ENCODE measurements at regions not wholly inside any gene's neighbourhood (a gene's known extent, or its start where the extent isn't known, plus 50 kb on each side); places are given as distances from the start of the nearest gene placed in this dataset.

DNA sequence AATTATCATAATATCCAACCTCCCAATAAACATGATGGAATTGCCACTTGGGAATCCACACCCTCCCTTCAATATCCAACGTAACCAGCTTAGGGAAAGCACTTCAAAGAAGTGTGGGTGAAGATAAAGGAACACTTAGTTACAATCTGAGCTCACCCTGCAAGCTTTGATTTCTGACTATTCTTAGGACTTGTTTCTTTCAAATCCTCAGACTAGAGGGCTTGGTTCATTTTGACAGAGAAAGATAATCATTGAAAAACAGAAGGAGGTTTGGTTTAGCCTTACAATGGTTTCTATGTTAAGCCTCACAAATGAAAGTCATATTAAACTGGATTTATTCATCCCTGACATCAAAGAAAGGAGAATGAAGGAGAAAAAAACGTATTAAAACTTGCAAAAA, 57.9 kb upstream of the SYT13 start:
- no peak for DNase-seq (ENCODE audit: insufficient read length, low spot score)
- FAIRE-seq = no peak
- TF ChIP-seq SPI1 (IDR thresholded peaks at IDR 0.05; ENCODE audit: low read depth, low read length) = no peak
- no peak for TF ChIP-seq POLR2AphosphoS5 (IDR thresholded peaks at IDR 0.05; ENCODE audit: low read depth, low read length)
- no peak for TF ChIP-seq PAX5 (IDR thresholded peaks at IDR 0.05; ENCODE audit: insufficient read depth, low read length, severe bottlenecking)
- TF ChIP-seq POU2F2 (IDR thresholded peaks at IDR 0.05; ENCODE audit: low read depth, low read length) = no peak
- TF ChIP-seq TAF1 (IDR thresholded peaks at IDR 0.05; ENCODE audit: low read depth, low read length) = no peak
- no peak for TF ChIP-seq POLR2A (IDR thresholded peaks at IDR 0.05; ENCODE audit: low read depth, low read length)

DNA sequence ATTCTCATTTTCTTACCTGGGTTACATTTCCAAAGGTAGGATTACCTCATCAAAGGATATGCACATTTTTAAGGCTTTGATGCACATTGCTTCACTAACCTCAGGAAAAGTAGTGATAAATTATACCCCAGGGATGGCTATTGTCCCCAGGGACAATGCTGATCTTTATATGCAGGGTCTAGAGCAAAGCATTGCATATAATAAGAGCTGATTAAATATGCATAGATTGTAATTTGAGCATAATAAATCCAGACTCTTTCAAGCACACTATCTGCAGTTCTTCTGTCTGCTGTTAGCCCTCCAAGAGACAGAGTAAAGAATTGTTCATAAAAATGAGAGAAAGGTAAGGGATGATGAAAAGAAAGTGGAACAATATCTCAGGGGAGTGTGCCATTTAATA, 57.3 kb upstream of the SYT13 start:
- FAIRE-seq (no peak), DNase-seq (ENCODE audit: insufficient read length, low spot score) (no peak)
- TF ChIP-seq TAF1 (IDR thresholded peaks at IDR 0.05; ENCODE audit: low read depth, low read length) (no peak), SPI1 (IDR thresholded peaks at IDR 0.05; ENCODE audit: low read depth, low read length) (no peak), POLR2AphosphoS5 (IDR thresholded peaks at IDR 0.05; ENCODE audit: low read depth, low read length) (no peak), POLR2A (IDR thresholded peaks at IDR 0.05; ENCODE audit: low read depth, low read length) (no peak), PAX5 (IDR thresholded peaks at IDR 0.05; ENCODE audit: insufficient read depth, low read length, severe bottlenecking) (no peak), POU2F2 (IDR thresholded peaks at IDR 0.05; ENCODE audit: low read depth, low read length) (no peak)

DNA sequence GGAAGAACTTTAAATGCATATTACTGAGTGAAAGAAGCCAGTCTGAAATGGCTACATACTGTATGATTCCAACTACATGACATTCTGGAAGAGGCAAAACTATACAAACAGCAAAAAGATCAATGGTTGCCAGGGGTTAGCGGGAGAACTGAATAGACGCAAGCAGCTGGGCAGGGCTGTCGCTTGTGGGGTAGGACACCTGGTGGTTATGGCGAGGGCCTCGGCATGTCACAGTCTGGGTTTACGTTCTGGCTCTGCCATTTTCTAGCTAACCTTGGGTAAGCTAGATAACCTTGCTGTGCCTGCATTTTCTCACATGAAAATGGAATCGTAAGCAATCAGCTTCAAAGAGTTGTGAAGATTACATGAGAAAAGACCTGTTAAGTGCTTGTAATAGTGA, 55.2 kb upstream of the SYT13 start:
- DNase-seq (ENCODE audit: insufficient read length, low spot score) (no peak), FAIRE-seq (no peak)
- TF ChIP-seq SPI1 (IDR thresholded peaks at IDR 0.05; ENCODE audit: low read depth, low read length) = no peak
- TF ChIP-seq POLR2AphosphoS5 (IDR thresholded peaks at IDR 0.05; ENCODE audit: low read depth, low read length) = no peak
- no peak for TF ChIP-seq POLR2A (IDR thresholded peaks at IDR 0.05; ENCODE audit: low read depth, low read length)
- no peak for TF ChIP-seq POU2F2 (IDR thresholded peaks at IDR 0.05; ENCODE audit: low read depth, low read length)
- no peak for TF ChIP-seq PAX5 (IDR thresholded peaks at IDR 0.05; ENCODE audit: insufficient read depth, low read length, severe bottlenecking)
- no peak for TF ChIP-seq TAF1 (IDR thresholded peaks at IDR 0.05; ENCODE audit: low read depth, low read length)

DNA sequence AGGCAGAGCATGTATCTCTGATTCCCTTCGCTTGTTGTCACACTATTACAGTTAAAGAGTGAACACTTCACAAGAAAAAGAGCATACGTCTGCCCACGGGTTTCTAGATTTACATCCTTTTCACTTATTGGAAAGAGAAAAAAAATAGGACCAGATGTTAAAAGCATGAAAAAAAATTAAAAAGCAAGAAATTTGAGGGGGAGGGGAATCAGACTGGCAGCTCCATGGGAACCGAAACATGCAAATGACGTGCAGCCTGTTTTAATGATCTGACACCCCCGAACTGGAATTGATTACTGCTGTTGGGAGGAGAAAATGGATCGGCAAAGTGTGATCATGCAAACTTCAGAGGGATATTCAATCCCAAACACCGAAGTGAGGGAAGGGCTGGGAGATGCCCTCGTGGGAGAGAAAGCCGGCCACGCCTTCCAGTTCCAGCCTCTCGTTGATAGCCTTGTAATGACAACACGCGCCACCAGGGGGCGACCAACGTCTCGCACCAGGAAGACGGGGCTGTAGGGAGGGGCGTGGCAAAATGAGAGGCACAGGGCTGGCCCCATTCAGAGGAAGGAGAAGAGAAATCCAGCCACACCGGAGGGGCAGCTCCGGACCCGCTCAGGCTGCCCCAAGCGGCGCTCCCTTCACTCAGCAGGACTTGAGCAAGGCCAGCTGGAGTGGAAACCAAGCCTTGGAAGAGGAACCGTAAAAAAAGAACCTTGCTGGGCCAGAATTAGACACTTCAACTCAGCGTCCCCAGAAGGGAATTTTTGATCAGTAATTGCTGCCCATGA, 53.8 kb upstream of the SYT13 start:
- FAIRE-seq (peak; percentile 97), DNase-seq (ENCODE audit: insufficient read length, low spot score) (peak; percentile 72)
- TF ChIP-seq SPI1 (IDR thresholded peaks at IDR 0.05; ENCODE audit: low read depth, low read length) (peak; percentile 30; the same call in 1 of the 2 replicates), POLR2AphosphoS5 (IDR thresholded peaks at IDR 0.05; ENCODE audit: low read depth, low read length) (no peak), POLR2A (IDR thresholded peaks at IDR 0.05; ENCODE audit: low read depth, low read length) (no peak)

DNA sequence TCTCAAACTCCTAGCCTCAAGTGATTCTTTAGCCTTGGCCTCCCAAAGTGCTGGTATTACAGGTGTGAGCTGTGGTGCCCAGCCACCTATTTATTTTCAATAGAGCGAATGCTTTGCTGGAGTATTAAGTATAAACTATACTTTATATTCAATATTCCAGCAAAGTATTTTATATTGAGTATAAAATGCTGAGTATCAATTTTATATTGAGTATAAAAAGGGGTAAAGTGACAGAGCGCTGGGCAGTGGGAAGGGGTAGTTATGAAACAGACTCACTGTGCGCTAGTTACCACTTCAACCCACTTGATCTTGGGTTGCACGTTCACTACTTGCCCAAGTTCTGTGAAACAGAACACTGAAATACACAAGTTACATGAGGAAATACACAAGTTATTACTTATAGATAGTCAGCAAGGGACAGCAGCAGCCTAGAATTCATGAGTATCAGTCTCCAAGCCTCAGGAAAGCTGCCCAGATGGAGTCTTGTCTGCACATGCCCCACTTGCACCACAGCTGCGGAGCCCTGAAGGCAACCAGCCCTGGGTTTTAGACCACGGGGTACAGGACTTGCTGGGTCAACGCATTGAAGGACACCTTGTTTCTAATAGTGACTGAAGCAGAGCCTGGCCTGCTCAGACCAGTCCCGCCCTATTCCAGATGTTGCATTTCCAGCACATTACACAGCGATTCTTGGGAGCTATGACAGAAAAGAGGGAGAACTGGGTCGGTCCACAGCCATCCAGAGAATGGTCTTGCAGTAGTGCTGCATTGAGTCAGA, 51.6 kb upstream of the SYT13 start:
- TF ChIP-seq TAF1 (IDR thresholded peaks at IDR 0.05; ENCODE audit: low read depth, low read length) = no peak
- no peak for TF ChIP-seq POU2F2 (IDR thresholded peaks at IDR 0.05; ENCODE audit: low read depth, low read length)
- TF ChIP-seq POLR2A (IDR thresholded peaks at IDR 0.05; ENCODE audit: low read depth, low read length) = no peak
- no peak for TF ChIP-seq PAX5 (IDR thresholded peaks at IDR 0.05; ENCODE audit: insufficient read depth, low read length, severe bottlenecking)
- TF ChIP-seq POLR2AphosphoS5 (IDR thresholded peaks at IDR 0.05; ENCODE audit: low read depth, low read length) = no peak
- TF ChIP-seq SPI1 (IDR thresholded peaks at IDR 0.05; ENCODE audit: low read depth, low read length) = no peak
- no peak for FAIRE-seq
- no peak for DNase-seq (ENCODE audit: insufficient read length, low spot score)

DNA sequence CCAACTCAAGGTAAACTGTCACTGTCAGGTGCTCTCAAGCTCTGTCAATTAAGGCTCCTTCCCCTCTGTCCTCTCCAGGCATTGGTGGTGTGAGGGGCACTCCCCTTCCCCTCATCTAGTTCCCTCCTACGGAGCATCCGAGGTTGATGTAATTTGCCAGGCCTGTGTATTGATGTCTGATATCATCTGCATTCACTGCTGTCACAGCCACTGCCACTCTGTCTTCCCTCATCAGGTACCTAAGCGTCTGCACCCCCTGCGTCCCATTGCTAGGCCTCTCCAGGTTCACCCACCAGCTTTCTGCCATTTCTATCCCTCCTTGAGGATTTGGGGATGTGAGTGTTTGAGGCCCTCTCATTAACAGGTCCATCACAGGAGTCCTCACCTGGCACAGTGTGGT, 50.0 kb upstream of the SYT13 start:
- TF ChIP-seq POLR2A (IDR thresholded peaks at IDR 0.05; ENCODE audit: low read depth, low read length) (no peak), POLR2AphosphoS5 (IDR thresholded peaks at IDR 0.05; ENCODE audit: low read depth, low read length) (no peak), TAF1 (IDR thresholded peaks at IDR 0.05; ENCODE audit: low read depth, low read length) (no peak), SPI1 (IDR thresholded peaks at IDR 0.05; ENCODE audit: low read depth, low read length) (no peak), PAX5 (IDR thresholded peaks at IDR 0.05; ENCODE audit: insufficient read depth, low read length, severe bottlenecking) (no peak), POU2F2 (IDR thresholded peaks at IDR 0.05; ENCODE audit: low read depth, low read length) (no peak)
- FAIRE-seq = no peak
- no peak for DNase-seq (ENCODE audit: insufficient read length, low spot score)
